ENCODE measurements at regions not wholly inside any gene's neighbourhood (a gene's known extent, or its start where the extent isn't known, plus 50 kb on each side); places are given as distances from the start of the nearest gene placed in this dataset.

GRCh38 chrX:81354954-81355353, 153.1 kb downstream of the SH3BGRL start:
- FAIRE-seq (no peak), DNase-seq (ENCODE audit: low read depth, low spot score) (no peak)
- Histone ChIP-seq H3K79me2 (ENCODE audit: control insufficient read depth, insufficient read depth, low read length) (no peaks in the 10 kb centered on the region), H3K36me3 (ENCODE audit: control insufficient read depth in 2 of 2, extremely low read depth in 1 of 2, insufficient read depth in 2 of 2, low read length in 2 of 2) (no peaks in the 10 kb centered on the region), H3K4me1 (ENCODE audit: control insufficient read depth, extremely low read depth, insufficient read depth, low read length) (no peaks in the 10 kb centered on the region), H3K27ac (ENCODE audit: insufficient read depth, low read depth, low read length) (no peak overlapping the region), H3K9me1 (replicated peaks; ENCODE audit: control insufficient read depth, extremely low read depth, insufficient read depth, low read length) (no peaks in the 10 kb centered on the region), H3K27me3 (ENCODE audit: control insufficient read depth in 2 of 2, insufficient read depth in 2 of 2, low read length in 2 of 2) (no peaks in the 10 kb centered on the region), H3K9ac (replicated peaks; ENCODE audit: extremely low read depth, insufficient read depth, low read length) (no peak overlapping the region), H2AFZ (ENCODE audit: low read depth, low read length) (no peak overlapping the region), H3K4me3 (replicated peaks in 1 of 3; ENCODE audit: insufficient read depth in 1 of 3, low read depth in 1 of 3, low read length in 3 of 3) (no peak overlapping the region), H4K20me1 (replicated peaks; ENCODE audit: control insufficient read depth, extremely low read depth, insufficient read depth, low read length) (no peaks in the 10 kb centered on the region), H3K4me2 (ENCODE audit: insufficient read depth, low read length) (no peak overlapping the region), H3K9me3 (replicated peaks; ENCODE audit: control insufficient read depth, insufficient read depth, low read length) (no peaks in the 10 kb centered on the region)
- ChIA-PET CTCF (no interaction called here), POLR2A (no interaction called here)
- no TSS peak for BruUV-seq (replicated peaks)
- TF ChIP-seq POLR2A (IDR thresholded peaks at IDR 0.05; ENCODE audit: low read depth, low read length) (no peak), MAX (IDR thresholded peaks at IDR 0.05; ENCODE audit: insufficient read depth, insufficient read length) (no peak), CTCF (IDR thresholded peaks at IDR 0.05; ENCODE audit: extremely low read depth in 1 of 2, insufficient read depth in 1 of 2, low read depth in 1 of 2, low read length in 2 of 2) (no peak), EZH2 (IDR thresholded peaks at IDR 0.05; ENCODE audit: borderline replicate concordance, low read depth, low read length, severe bottlenecking) (no peak), POLR2AphosphoS5 (IDR thresholded peaks at IDR 0.05; ENCODE audit: insufficient read depth, low read depth, low read length) (no peak), FOS (IDR thresholded peaks at IDR 0.05; ENCODE audit: borderline replicate concordance, insufficient read depth, low read length) (no peak), GATA2 (IDR thresholded peaks at IDR 0.05; ENCODE audit: insufficient read depth, insufficient read length, low read depth, low read length) (no peak), JUN (IDR thresholded peaks at IDR 0.05; ENCODE audit: borderline replicate concordance, insufficient read depth, insufficient read length, low read depth) (no peak), MYC (IDR thresholded peaks at IDR 0.05; ENCODE audit: low read depth, low read length) (no peak)
- dilution Hi-C loops (cut with MboI; ENCODE audit: extremely low pct_ligation_motif_present, low sequenced_read_pairs): no loop called here
- intact Hi-C loops (cut with micrococcal nuclease): no loop called here
